Ishikawa (cell line): ENCODE measurements at regions not wholly inside any gene's neighbourhood (a gene's known extent, or its start where the extent isn't known, plus 50 kb on each side); places are given as distances from the start of the nearest gene placed in this dataset.

ENCODE experiments used
- CEBPB ChIP-seq: IDR thresholded peaks from 2 replicates; pipeline ENCODE4 v1.6.1; 2012
- CREB1 ChIP-seq: IDR thresholded peaks from 2 replicates; pipeline ENCODE4 v1.6.1; 2012; ENCODE audit warnings: low read depth
- RAD21 ChIP-seq: IDR thresholded peaks from 2 replicates; pipeline ENCODE4 v1.6.1; 2012; ENCODE audit warnings: low read depth
- TCF12 ChIP-seq: IDR thresholded peaks from 2 replicates; pipeline ENCODE4 v1.6.1; 2012; ENCODE audit warnings: low read depth

DNA sequence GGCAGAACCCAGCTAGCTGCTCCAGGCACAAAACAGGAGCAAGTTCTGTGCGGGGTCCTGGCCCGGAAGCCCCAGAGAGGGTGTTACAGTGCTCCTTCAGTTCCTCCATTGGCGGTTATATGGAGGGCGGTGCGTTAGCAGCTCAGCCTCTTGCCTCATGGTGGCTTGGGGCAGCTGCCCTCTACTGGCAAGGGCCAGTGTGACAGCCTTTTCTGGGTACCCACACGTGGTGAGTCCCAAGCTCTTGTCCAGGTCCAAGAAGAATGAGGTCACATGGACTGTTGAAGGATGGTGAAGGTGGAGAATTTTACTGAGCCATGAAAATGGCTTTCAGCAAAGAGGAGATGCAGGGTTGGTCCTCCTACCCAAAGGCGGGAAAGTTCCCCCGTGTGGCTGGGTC lies 100.5 kb downstream of the WT1 start:
- no peak for TF ChIP-seq CREB1
- no peak for TF ChIP-seq RAD21
- no peak for TF ChIP-seq CEBPB
- no peak for TF ChIP-seq TCF12
